Ectodermal cell (in vitro differentiated cells): ENCODE measurements at regions not wholly inside any gene's neighbourhood (a gene's known extent, or its start where the extent isn't known, plus 50 kb on each side); places are given as distances from the start of the nearest gene placed in this dataset.
"Not testable (repeated sequence)": the region's sequence is repeated elsewhere in the genome, so short reads cannot be mapped to it uniquely, and the experiment has no call there.

ENCODE experiments used
- H3K27ac ChIP-seq: 2 replicates; pipeline ENCODE4 v1.7.0; 2013; ENCODE audit warnings: mild to moderate bottlenecking, low read depth, low read length; ENCODE audit not compliant: insufficient read depth, poor library complexity, severe bottlenecking
- H3K27me3 ChIP-seq: 2 replicates; pipeline ENCODE4 v1.7.0; 2013; ENCODE audit warnings: mild to moderate bottlenecking, low read length; ENCODE audit not compliant: insufficient read depth, control insufficient read depth, poor library complexity, severe bottlenecking
- H3K36me3 ChIP-seq: one replicate; pipeline ENCODE4 v1.7.0; 2013; ENCODE audit warnings: low read length; ENCODE audit not compliant: control insufficient read depth, insufficient read depth
- H3K4me1 ChIP-seq: one replicate; pipeline ENCODE4 v1.7.0; 2013; ENCODE audit warnings: low read length; ENCODE audit not compliant: control insufficient read depth, insufficient read depth
- H3K4me3 ChIP-seq: 2 replicates; pipeline ENCODE4 v1.7.0; 2013; ENCODE audit warnings: low read depth, low read length, control low read depth; ENCODE audit not compliant: insufficient read depth
- H3K9me3 ChIP-seq: 2 replicates; pipeline ENCODE4 v1.7.0; 2013; ENCODE audit warnings: mild to moderate bottlenecking, low read length, moderate library complexity; ENCODE audit not compliant: control insufficient read depth
- WGBS, 2 experiments: methylation state at CpG; one replicate each; pipeline ENCODE4 v1.1.7; 2013; ENCODE audit warnings: missing lambda C conversion rate in 2 of 2; 5-methylcytosine and 5-hydroxymethylcytosine counted together

GRCh38 chr4:126539771-126540170, 1093.0 kb upstream of the INTU start:
- 96 to 100% methylated on average over 3 of the region's 3 CpGs for WGBS, 2 experiments

DNA sequence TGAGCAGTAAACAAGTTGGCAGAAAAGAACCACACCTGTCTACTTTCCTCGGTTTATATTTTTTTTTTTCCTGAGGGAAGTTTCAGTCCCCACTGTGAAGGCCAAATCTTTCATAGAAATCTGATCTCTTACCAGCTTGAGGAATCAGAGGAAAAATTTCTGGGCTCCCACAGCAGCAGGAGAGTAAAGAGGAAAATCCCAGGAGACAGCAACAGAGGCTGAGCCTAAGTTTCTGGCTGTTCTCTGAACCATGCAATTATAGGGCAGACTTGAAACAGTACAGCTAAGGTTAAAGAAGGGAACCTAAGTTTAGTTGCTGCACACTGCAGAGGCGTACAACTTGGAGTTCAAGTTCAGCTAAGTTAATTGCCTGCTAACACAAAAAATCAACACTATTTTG, 1090.9 kb upstream of the INTU start:
- 89 to 94% methylated on average over 2 of the region's 2 CpGs for WGBS, 2 experiments
- Histone ChIP-seq H3K4me1 (peaks cover 8% of the 10 kb centered on the region), H3K36me3 (no peaks in the 10 kb centered on the region), H3K27me3 (no peaks in the 10 kb centered on the region), H3K4me3 (no peak overlapping the region), H3K27ac (no peak overlapping the region), H3K9me3 (no peaks in the 10 kb centered on the region)

More at GRCh38 chr4:126539771-126540170, 1093.0 kb upstream of the INTU start:
- no peaks in the 10 kb centered on the region for H3K27me3 ChIP-seq
- H3K9me3 ChIP-seq, result no peaks in the 10 kb centered on the region
- H3K4me3 ChIP-seq, result no peak overlapping the region
- no peak overlapping the region for H3K27ac ChIP-seq
- H3K4me1 ChIP-seq, result peaks cover 8% of the 10 kb centered on the region
- H3K36me3 ChIP-seq, result no peaks in the 10 kb centered on the region

- Histone ChIP-seq H3K9me3 (no peaks in the 10 kb centered on the region), H3K4me3 (no peak overlapping the region), H3K36me3 (no peaks in the 10 kb centered on the region), H3K27me3 (no peaks in the 10 kb centered on the region), H3K4me1 (peaks cover 3% of the 10 kb centered on the region), H3K27ac (no peak overlapping the region)
- WGBS, 2 experiments, result 75 to 76% methylated on average over 5 of the region's 5 CpGs
These were observed 1088.5 kb upstream of the INTU start for GRCh38 chr4:126544276-126544675.

GRCh38 chr4:126546197-126546596, 1086.6 kb upstream of the INTU start:
- not testable (repeated sequence) for H3K4me3 ChIP-seq, H3K27me3 ChIP-seq, H3K4me1 ChIP-seq, H3K27ac ChIP-seq, H3K36me3 ChIP-seq, H3K9me3 ChIP-seq
- WGBS, 2 experiments, result 91 to 94% methylated on average over 10 of the region's 10 CpGs

DNA sequence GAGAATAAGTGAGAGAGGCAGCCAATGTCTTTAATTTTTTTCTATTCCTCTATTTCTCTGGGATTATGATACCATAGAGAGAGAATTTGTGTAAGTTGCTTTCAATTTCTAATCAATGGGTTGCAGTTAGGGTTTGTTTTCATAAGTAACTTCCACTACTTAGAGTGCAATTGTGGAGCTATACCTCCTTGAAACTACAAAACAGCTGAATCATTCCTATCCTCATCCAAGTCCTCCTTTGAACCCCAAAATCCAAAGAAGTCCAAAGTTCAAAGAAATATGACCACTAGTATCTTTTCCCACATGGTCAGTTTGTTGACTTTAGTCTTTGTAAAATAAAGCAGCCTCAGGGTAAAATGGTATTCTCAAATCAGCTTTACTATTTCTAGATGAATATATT, 1085.4 kb upstream of the INTU start:
- H3K36me3 ChIP-seq, result no peaks in the 10 kb centered on the region
- H3K27ac ChIP-seq, result no peak overlapping the region
- H3K4me3 ChIP-seq, result no peak overlapping the region
- H3K4me1 ChIP-seq, result peaks cover 3% of the 10 kb centered on the region
- H3K9me3 ChIP-seq, result no peaks in the 10 kb centered on the region
- H3K27me3 ChIP-seq, result no peaks in the 10 kb centered on the region

GRCh38 chr4:126548890-126549289, 1083.9 kb upstream of the INTU start:
- no peaks in the 10 kb centered on the region for H3K9me3 ChIP-seq
- H3K27ac ChIP-seq, result no peak overlapping the region
- H3K4me3 ChIP-seq, result no peak overlapping the region
- H3K27me3 ChIP-seq, result no peaks in the 10 kb centered on the region
- no peaks in the 10 kb centered on the region for H3K4me1 ChIP-seq
- H3K36me3 ChIP-seq, result no peaks in the 10 kb centered on the region

GRCh38 chr4:126552321-126552720, 1080.4 kb upstream of the INTU start:
- Histone ChIP-seq H3K36me3 (no peaks in the 10 kb centered on the region), H3K27ac (no peak overlapping the region), H3K4me1 (no peaks in the 10 kb centered on the region), H3K4me3 (no peak overlapping the region), H3K27me3 (no peaks in the 10 kb centered on the region), H3K9me3 (no peaks in the 10 kb centered on the region)
- 0% methylated on average over 1 of the region's 1 CpG; no CpG with 5 or more reads in 1 of the 2 experiments for WGBS, 2 experiments

- Histone ChIP-seq H3K4me1 (no peaks in the 10 kb centered on the region), H3K27ac (no peak overlapping the region), H3K27me3 (no peaks in the 10 kb centered on the region), H3K4me3 (no peak overlapping the region), H3K36me3 (no peaks in the 10 kb centered on the region), H3K9me3 (no peaks in the 10 kb centered on the region)
- WGBS, 2 experiments, result 91 to 98% methylated on average over 2 of the region's 2 CpGs
These were observed 1079.5 kb upstream of the INTU start for GRCh38 chr4:126553248-126553647.

- Histone ChIP-seq H3K27ac (no peak overlapping the region), H3K27me3 (no peaks in the 10 kb centered on the region), H3K36me3 (no peaks in the 10 kb centered on the region), H3K4me1 (no peaks in the 10 kb centered on the region), H3K4me3 (no peak overlapping the region), H3K9me3 (no peaks in the 10 kb centered on the region)
- WGBS, 2 experiments, result 89 to 91% methylated on average over 2 of the region's 2 CpGs
These were observed 1074.2 kb upstream of the INTU start for GRCh38 chr4:126558596-126558995.

- Histone ChIP-seq H3K27me3 (no peaks in the 10 kb centered on the region), H3K27ac (no peak overlapping the region), H3K36me3 (no peaks in the 10 kb centered on the region), H3K9me3 (no peaks in the 10 kb centered on the region), H3K4me1 (no peaks in the 10 kb centered on the region), H3K4me3 (no peak overlapping the region)
- WGBS, 2 experiments, result 48% methylated on average over 2 of the region's 2 CpGs
These were observed 1072.8 kb upstream of the INTU start for GRCh38 chr4:126559961-126560360.

GRCh38 chr4:126560794-126561193, 1072.0 kb upstream of the INTU start:
- Histone ChIP-seq H3K9me3 (no peaks in the 10 kb centered on the region), H3K4me1 (no peaks in the 10 kb centered on the region), H3K27me3 (no peaks in the 10 kb centered on the region), H3K27ac (no peak overlapping the region), H3K36me3 (no peaks in the 10 kb centered on the region), H3K4me3 (no peak overlapping the region)
- WGBS, 2 experiments, result 100% methylated on average over 1 of the region's 1 CpG
